HEK293T (cell line): ENCODE measurements at regions not wholly inside any gene's neighbourhood (a gene's known extent, or its start where the extent isn't known, plus 50 kb on each side); places are given as distances from the start of the nearest gene placed in this dataset.

Experiments used
- ARNT ChIP-seq: fragments of 450-650 bp; IDR thresholded peaks from 2 replicates; pipeline ENCODE4 v1.6.1; 2017; ENCODE audit warnings: mild to moderate bottlenecking
- BHLHE40 ChIP-seq: fragments of 450-650 bp; IDR thresholded peaks from 2 replicates; pipeline ENCODE4 v1.6.1; 2016; ENCODE audit warnings: mild to moderate bottlenecking, moderate library complexity, borderline replicate concordance
- ELF4 ChIP-seq: fragments of 450-650 bp; IDR thresholded peaks from 2 replicates; pipeline ENCODE4 v1.6.1; 2017; ENCODE audit warnings: antibody characterized with exemption
- FOXK2 ChIP-seq: fragments of 450-650 bp; IDR thresholded peaks from 2 replicates; pipeline ENCODE4 v1.6.1; 2016; ENCODE audit warnings: mild to moderate bottlenecking
- FOXM1 ChIP-seq: fragments of 450-650 bp; IDR thresholded peaks from 2 replicates; pipeline ENCODE4 v1.6.1; 2017; ENCODE audit warnings: mild to moderate bottlenecking, borderline replicate concordance
- L3MBTL2 ChIP-seq: fragments of 450-650 bp; conservative IDR thresholded peaks from 2 replicates; pipeline ENCODE4 v1.6.1; 2016; ENCODE audit warnings: mild to moderate bottlenecking
- LEF1 ChIP-seq: fragments of 450-650 bp; IDR thresholded peaks from 2 replicates; pipeline ENCODE4 v1.6.1; 2017; ENCODE audit warnings: mild to moderate bottlenecking, borderline replicate concordance
- NFRKB ChIP-seq: fragments of 450-650 bp; IDR thresholded peaks from 2 replicates; pipeline ENCODE4 v1.6.1; 2016; ENCODE audit warnings: mild to moderate bottlenecking, moderate library complexity
- SP1 ChIP-seq: fragments of 450-650 bp; IDR thresholded peaks from 2 replicates; pipeline ENCODE4 v1.6.1; 2017
- SUZ12 ChIP-seq: fragments of 450-650 bp; IDR thresholded peaks from 2 replicates; pipeline ENCODE4 v1.6.1; 2016; ENCODE audit warnings: mild to moderate bottlenecking
- TF ChIP-seq, protein P1 (sequence below): fragments of 450-650 bp; IDR thresholded peaks from 2 replicates; pipeline ENCODE4 v1.6.1; 2016

DNA sequence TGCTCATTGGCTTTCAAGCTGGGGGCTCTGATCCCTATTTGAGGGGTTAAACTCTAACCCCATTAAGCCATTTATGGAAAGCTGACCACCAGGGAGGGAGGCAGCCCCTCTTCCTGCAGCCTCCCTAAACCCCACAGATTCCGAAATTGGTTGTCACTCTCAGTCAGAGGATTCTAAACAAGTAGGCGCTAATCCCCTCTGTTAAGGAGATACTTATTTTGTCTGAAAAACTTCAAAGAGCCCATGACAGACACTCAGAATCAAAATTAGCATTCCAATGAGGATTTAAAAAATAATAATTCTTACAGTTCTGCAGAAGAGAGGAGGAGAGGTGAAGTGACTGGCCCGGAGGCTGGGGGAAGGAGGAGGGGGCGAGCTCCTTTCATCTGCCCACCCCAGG, 69.7 kb upstream of the LMO1 start:
- TF ChIP-seq SP1 = no peak
- no peak for TF ChIP-seq SUZ12
- no peak for TF ChIP-seq FOXM1
- no peak for TF ChIP-seq BHLHE40
- TF ChIP-seq ELF4 = no peak
- TF ChIP-seq LEF1 = no peak
- no peak for TF ChIP-seq FOXK2
- no peak for TF ChIP-seq L3MBTL2
- TF ChIP-seq, protein P1, sequence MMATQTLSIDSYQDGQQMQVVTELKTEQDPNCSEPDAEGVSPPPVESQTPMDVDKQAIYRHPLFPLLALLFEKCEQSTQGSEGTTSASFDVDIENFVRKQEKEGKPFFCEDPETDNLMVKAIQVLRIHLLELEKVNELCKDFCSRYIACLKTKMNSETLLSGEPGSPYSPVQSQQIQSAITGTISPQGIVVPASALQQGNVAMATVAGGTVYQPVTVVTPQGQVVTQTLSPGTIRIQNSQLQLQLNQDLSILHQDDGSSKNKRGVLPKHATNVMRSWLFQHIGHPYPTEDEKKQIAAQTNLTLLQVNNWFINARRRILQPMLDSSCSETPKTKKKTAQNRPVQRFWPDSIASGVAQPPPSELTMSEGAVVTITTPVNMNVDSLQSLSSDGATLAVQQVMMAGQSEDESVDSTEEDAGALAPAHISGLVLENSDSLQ = no peak
- TF ChIP-seq ARNT = no peak
- TF ChIP-seq NFRKB = no peak
